Memory B cell (primary cell): ENCODE measurements at regions not wholly inside any gene's neighbourhood (a gene's known extent, or its start where the extent isn't known, plus 50 kb on each side); places are given as distances from the start of the nearest gene placed in this dataset.
A peak's percentile ranks its signal among the peaks of the same experiment; 100 is the strongest.

Experiments used
- ATAC-seq: fragments of 150-1000 bp; cut with Tn5 transposase; 2 replicates; pipeline ENCODE4 v1.10.0; 2021; ENCODE audit warnings: low read depth, mild to moderate bottlenecking, moderate library complexity
- DNase-seq, 2 donors: peaks; one replicate each; pipeline ENCODE4 v3.0.0; 2022; ENCODE audit warnings: low spot score in 2 of 2
- H3K27ac Mint-ChIP-seq: one replicate; pipeline ENCODE4 v1.8.0; 2022; ENCODE audit warnings: mild to moderate bottlenecking, moderate library complexity, mixed read lengths
- H3K27me3 Mint-ChIP-seq: one replicate; pipeline ENCODE4 v1.8.0; 2022; ENCODE audit warnings: mixed read lengths
- H3K36me3 Mint-ChIP-seq: one replicate; pipeline ENCODE4 v1.8.0; 2022; ENCODE audit warnings: mild to moderate bottlenecking, mixed read lengths
- H3K4me1 Mint-ChIP-seq: one replicate; pipeline ENCODE4 v1.8.0; 2022; ENCODE audit warnings: mixed read lengths
- H3K4me3 Mint-ChIP-seq: one replicate; pipeline ENCODE4 v1.8.0; 2022; ENCODE audit warnings: mild to moderate bottlenecking, moderate library complexity, mixed read lengths
- H3K9me3 Mint-ChIP-seq: one replicate; pipeline ENCODE4 v1.8.0; 2022; ENCODE audit warnings: mixed read lengths

GRCh38 chr11:35084817-35085440 is 54.0 kb upstream of the CD44 start:
- DNase-seq (no peak), ATAC-seq (no peak)
- Mint-ChIP-seq H3K27ac (peak overlapping the region; percentile 100), H3K36me3 (no peaks in the 10 kb centered on the region), H3K27me3 (no peaks in the 10 kb centered on the region), H3K9me3 (no peaks in the 10 kb centered on the region), H3K4me1 (peaks cover 57% of the 10 kb centered on the region), H3K4me3 (no peak overlapping the region)

DNA sequence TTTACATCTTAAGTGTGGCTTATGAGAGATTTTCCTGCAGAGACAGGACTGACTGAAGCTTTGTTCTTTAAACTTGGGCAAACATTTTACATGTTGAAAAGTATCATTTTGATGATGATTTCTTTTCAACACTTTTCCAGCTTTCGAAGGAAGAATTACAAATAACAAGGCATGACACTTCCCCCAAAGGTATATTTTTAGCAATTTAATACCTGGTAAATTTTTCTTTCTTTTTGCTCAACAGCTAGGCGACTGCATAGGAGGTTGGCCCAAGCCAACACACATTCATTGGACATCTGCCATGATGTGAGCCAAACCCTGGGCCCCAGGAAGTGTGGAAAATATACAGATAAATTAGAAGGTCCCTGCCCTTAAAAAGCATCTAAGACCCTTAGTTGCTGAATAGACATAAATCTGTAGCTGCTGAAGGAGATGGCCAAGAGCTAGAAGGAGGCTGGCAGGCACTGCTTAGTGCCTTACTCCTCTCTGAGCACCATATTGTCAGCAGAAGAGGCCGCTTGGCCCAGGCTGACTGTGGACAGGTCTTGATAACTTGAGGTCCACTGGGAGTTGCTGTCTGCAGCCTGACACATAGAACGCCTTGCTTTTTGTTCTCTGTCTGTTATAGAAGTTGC is 53.3 kb upstream of the CD44 start:
- H3K4me1 Mint-ChIP-seq, result peaks cover 59% of the 10 kb centered on the region
- H3K36me3 Mint-ChIP-seq, result no peaks in the 10 kb centered on the region
- ATAC-seq (no peak), DNase-seq (no peak)
- H3K9me3 Mint-ChIP-seq, result no peaks in the 10 kb centered on the region
- H3K27ac Mint-ChIP-seq, result peak overlapping the region; percentile 100
- no peak overlapping the region for H3K4me3 Mint-ChIP-seq
- no peaks in the 10 kb centered on the region for H3K27me3 Mint-ChIP-seq

GRCh38 chr11:35087648-35088047 is 51.3 kb upstream of the CD44 start:
- peaks cover 53% of the 10 kb centered on the region for H3K4me1 Mint-ChIP-seq
- no peaks in the 10 kb centered on the region for H3K27me3 Mint-ChIP-seq
- DNase-seq (no peak), ATAC-seq (no peak)
- H3K36me3 Mint-ChIP-seq, result peaks cover 1% of the 10 kb centered on the region
- H3K9me3 Mint-ChIP-seq, result no peaks in the 10 kb centered on the region
- H3K4me3 Mint-ChIP-seq, result no peak overlapping the region
- peak overlapping the region; percentile 100 for H3K27ac Mint-ChIP-seq

DNA sequence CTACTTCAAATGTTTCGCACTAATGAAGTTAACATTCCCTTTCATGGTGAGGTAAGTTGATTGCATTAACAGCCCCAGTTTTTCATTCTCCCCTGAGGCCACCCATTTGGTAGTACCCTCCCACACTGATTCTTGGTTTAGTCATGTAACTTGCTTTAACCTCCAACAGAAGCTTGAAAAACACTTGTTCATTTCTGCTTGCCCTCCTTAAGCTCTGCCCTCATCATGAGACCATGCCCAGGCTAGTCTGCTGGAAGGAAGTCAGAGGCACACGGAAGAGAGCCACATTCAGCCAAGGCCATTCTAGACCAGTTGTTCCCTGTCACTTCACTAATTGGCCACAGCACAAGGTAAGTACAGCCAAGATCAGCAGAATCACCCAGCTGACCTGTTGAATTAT is 50.7 kb upstream of the CD44 start:
- Mint-ChIP-seq H3K4me3 (peak overlapping the region; percentile 36), H3K4me1 (peaks cover 47% of the 10 kb centered on the region), H3K36me3 (peaks cover 1% of the 10 kb centered on the region), H3K27me3 (no peaks in the 10 kb centered on the region), H3K27ac (peak overlapping the region; percentile 100), H3K9me3 (no peaks in the 10 kb centered on the region)
- DNase-seq (no peak), ATAC-seq (no peak)

DNA sequence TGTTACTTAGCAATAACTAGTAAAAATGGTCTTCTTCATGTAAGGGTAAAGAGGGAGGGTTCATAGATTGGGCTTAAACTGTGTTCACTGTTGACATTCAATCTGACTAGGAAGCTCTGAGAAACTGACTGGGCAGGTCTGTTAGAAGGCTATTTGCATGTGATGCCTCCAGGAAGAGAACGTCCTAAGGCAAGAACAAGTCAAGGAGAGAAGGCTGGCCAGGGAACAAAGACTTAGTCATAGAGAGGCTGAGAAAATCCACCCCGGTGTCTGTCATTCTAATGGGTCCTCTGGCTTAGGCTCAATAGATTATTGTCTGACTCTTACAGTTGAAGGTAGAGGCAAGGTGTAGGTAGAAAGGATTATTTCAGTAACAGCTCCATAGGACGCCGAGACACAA is 50.3 kb upstream of the CD44 start:
- Mint-ChIP-seq H3K4me1 (peaks cover 45% of the 10 kb centered on the region), H3K4me3 (peak overlapping the region; percentile 36), H3K27ac (peak overlapping the region; percentile 100), H3K9me3 (no peaks in the 10 kb centered on the region), H3K36me3 (peaks cover 1% of the 10 kb centered on the region), H3K27me3 (no peaks in the 10 kb centered on the region)
- DNase-seq (no peak), ATAC-seq (no peak)
